RWPE2 (cell line): ENCODE measurements at regions not wholly inside any gene's neighbourhood (a gene's known extent, or its start where the extent isn't known, plus 50 kb on each side); places are given as distances from the start of the nearest gene placed in this dataset.
"Not testable (repeated sequence)": the region's sequence is repeated elsewhere in the genome, so short reads cannot be mapped to it uniquely, and the experiment has no call there.

ENCODE experiments used
- ATAC-seq: fragments of 200-7000 bp; cut with Tn5 transposase; 3 replicates; pipeline ENCODE4 v1.9.1; 2021; ENCODE audit warnings: low read depth
- DNase-seq: peaks from one replicate; pipeline ENCODE4 v3.0.0-alpha.2; 2020; ENCODE audit warnings: low spot score
- H3K27ac ChIP-seq: fragments of 450-650 bp; 2 replicates; pipeline ENCODE4 v1.5.1; 2017; ENCODE audit warnings: mild to moderate bottlenecking; ENCODE audit not compliant: poor library complexity, severe bottlenecking
- H3K27me3 ChIP-seq: fragments of 250-450 bp; sonication (Bioruptor Pico); 2 replicates; pipeline ENCODE4 v1.5.1; 2021; ENCODE audit warnings: mild to moderate bottlenecking, moderate library complexity; ENCODE audit not compliant: insufficient read depth, poor library complexity, severe bottlenecking
- H3K36me3 ChIP-seq: fragments of 250-450 bp; sonication (Bioruptor Pico); 2 replicates; pipeline ENCODE4 v1.5.1; 2020; ENCODE audit warnings: low read depth, mild to moderate bottlenecking, moderate library complexity
- H3K4me1 ChIP-seq: fragments of 250-450 bp; sonication (Bioruptor Pico); 2 replicates; pipeline ENCODE4 v1.5.1; 2021; ENCODE audit warnings: mild to moderate bottlenecking, moderate library complexity; ENCODE audit not compliant: insufficient read depth, poor library complexity, severe bottlenecking
- H3K4me3 ChIP-seq: fragments of 250-450 bp; sonication (Bioruptor Pico); 2 replicates; pipeline ENCODE4 v1.5.1; 2021; ENCODE audit warnings: mild to moderate bottlenecking, moderate library complexity; ENCODE audit not compliant: severe bottlenecking
- H3K9me3 ChIP-seq: fragments of 250-450 bp; sonication (Bioruptor Pico); 2 replicates; pipeline ENCODE4 v1.5.1; 2021; ENCODE audit warnings: mild to moderate bottlenecking, moderate library complexity; ENCODE audit not compliant: severe bottlenecking

GRCh38 chr21:5067326-5068048 is 5453.9 kb upstream of the TPTE start:
- not testable (repeated sequence) for ATAC-seq, DNase-seq, H3K9me3 ChIP-seq, H3K36me3 ChIP-seq, H3K4me1 ChIP-seq, H3K27ac ChIP-seq, H3K27me3 ChIP-seq, H3K4me3 ChIP-seq

- H3K9me3 ChIP-seq: not testable (repeated sequence)
Observed at GRCh38 chr21:5068649-5069048, 5452.7 kb upstream of the TPTE start.

GRCh38 chr21:5071180-5071579 is 5450.2 kb upstream of the TPTE start:
- not testable (repeated sequence) for H3K27me3 ChIP-seq, ATAC-seq, H3K4me3 ChIP-seq

More at GRCh38 chr21:5068649-5069048, 5452.7 kb upstream of the TPTE start:
- DNase-seq, H3K27me3 ChIP-seq, H3K27ac ChIP-seq, ATAC-seq, H3K4me3 ChIP-seq, H3K36me3 ChIP-seq, H3K4me1 ChIP-seq: not testable (repeated sequence)

GRCh38 chr21:5076854-5077253 is 5444.5 kb upstream of the TPTE start:
- H3K36me3 ChIP-seq, H3K27me3 ChIP-seq, H3K9me3 ChIP-seq, H3K4me1 ChIP-seq, H3K27ac ChIP-seq, DNase-seq, H3K4me3 ChIP-seq: not testable (repeated sequence)
- ATAC-seq: peak; percentile 73

More at GRCh38 chr21:5071180-5071579, 5450.2 kb upstream of the TPTE start:
- H3K4me1 ChIP-seq, H3K36me3 ChIP-seq, H3K9me3 ChIP-seq, H3K27ac ChIP-seq, DNase-seq: not testable (repeated sequence)

GRCh38 chr21:5079361-5079760 is 5442.0 kb upstream of the TPTE start:
- not testable (repeated sequence) for H3K4me3 ChIP-seq, H3K36me3 ChIP-seq, H3K27ac ChIP-seq, H3K4me1 ChIP-seq, DNase-seq, ATAC-seq, H3K9me3 ChIP-seq, H3K27me3 ChIP-seq

- ATAC-seq, H3K4me3 ChIP-seq, H3K27ac ChIP-seq: not testable (repeated sequence)
Observed at GRCh38 chr21:5080015-5080414, 5441.4 kb upstream of the TPTE start.

GRCh38 chr21:5084246-5084645 is 5437.1 kb upstream of the TPTE start:
- H3K9me3 ChIP-seq, H3K36me3 ChIP-seq, H3K27me3 ChIP-seq, H3K4me1 ChIP-seq, H3K4me3 ChIP-seq, ATAC-seq, DNase-seq, H3K27ac ChIP-seq: not testable (repeated sequence)

More at GRCh38 chr21:5080015-5080414, 5441.4 kb upstream of the TPTE start:
- H3K27me3 ChIP-seq, DNase-seq, H3K4me1 ChIP-seq, H3K36me3 ChIP-seq, H3K9me3 ChIP-seq: not testable (repeated sequence)

- H3K9me3 ChIP-seq, H3K36me3 ChIP-seq, H3K27ac ChIP-seq, H3K27me3 ChIP-seq, H3K4me1 ChIP-seq, DNase-seq, H3K4me3 ChIP-seq, ATAC-seq: not testable (repeated sequence)
Observed at GRCh38 chr21:5085456-5085855, 5435.9 kb upstream of the TPTE start.

- H3K4me3 ChIP-seq, H3K27ac ChIP-seq, H3K4me1 ChIP-seq, DNase-seq, ATAC-seq, H3K27me3 ChIP-seq, H3K36me3 ChIP-seq, H3K9me3 ChIP-seq: not testable (repeated sequence)
Observed at GRCh38 chr21:5086416-5086815, 5435.0 kb upstream of the TPTE start.

- ATAC-seq: peak; percentile 68
Observed at GRCh38 chr21:5088820-5089219, 5432.6 kb upstream of the TPTE start.

GRCh38 chr21:5089399-5090089 is 5431.8 kb upstream of the TPTE start:
- not testable (repeated sequence) for DNase-seq, H3K4me1 ChIP-seq, H3K9me3 ChIP-seq, H3K27me3 ChIP-seq, H3K4me3 ChIP-seq, H3K36me3 ChIP-seq, H3K27ac ChIP-seq, ATAC-seq

More at GRCh38 chr21:5088820-5089219, 5432.6 kb upstream of the TPTE start:
- not testable (repeated sequence) for H3K27me3 ChIP-seq, H3K9me3 ChIP-seq, H3K4me3 ChIP-seq, H3K4me1 ChIP-seq, DNase-seq, H3K36me3 ChIP-seq, H3K27ac ChIP-seq
